WI38 (cell line): ENCODE measurements at regions not wholly inside any gene's neighbourhood (a gene's known extent, or its start where the extent isn't known, plus 50 kb on each side); places are given as distances from the start of the nearest gene placed in this dataset.

Source experiments
- H3K4me3 ChIP-seq: 2 replicates; pipeline ENCODE4 v1.5.1; 2011; ENCODE audit warnings: low read depth, mild to moderate bottlenecking, control low read depth, low read length
- TF ChIP-seq, protein P1 (sequence below): IDR thresholded peaks from 2 replicates; pipeline ENCODE4 v1.5.1; 2012; ENCODE audit warnings: low read depth, mild to moderate bottlenecking, control low read depth, low read length

DNA sequence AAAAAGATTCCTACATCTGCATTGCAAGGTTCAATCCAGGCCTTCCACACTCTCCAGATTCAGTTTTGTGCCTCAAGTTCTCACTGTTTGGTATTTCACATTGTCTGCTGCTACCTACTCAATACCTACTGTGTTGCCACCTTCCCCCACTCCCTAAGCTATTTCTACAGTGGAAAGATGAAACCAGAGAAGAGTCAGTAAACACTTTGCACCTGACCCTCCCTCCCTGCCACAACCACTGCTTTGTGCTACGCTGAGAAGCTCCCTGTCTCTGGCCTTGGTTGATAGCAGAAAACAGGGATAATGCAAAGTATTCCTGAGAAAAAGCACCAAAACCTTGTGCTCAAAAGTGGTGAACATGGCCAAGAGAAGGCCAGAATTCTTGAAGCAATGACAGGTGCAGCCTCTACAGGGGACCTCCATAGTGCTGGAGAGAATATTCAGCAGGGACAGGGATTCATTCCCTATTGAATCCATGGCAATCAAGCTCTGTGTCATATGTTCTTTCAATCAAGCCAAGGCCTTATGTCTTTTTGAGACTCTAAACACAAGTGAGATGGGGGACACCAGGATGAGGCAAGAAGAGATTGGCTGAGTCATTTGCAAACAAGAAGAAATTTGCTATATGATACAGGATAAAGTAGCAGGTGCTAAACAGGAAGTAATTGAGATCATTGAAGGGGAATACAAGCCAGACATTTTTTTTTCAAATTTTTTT is 83.5 kb upstream of the LIPC start:
- H3K4me3 ChIP-seq: no peak overlapping the region
- TF ChIP-seq, protein P1, sequence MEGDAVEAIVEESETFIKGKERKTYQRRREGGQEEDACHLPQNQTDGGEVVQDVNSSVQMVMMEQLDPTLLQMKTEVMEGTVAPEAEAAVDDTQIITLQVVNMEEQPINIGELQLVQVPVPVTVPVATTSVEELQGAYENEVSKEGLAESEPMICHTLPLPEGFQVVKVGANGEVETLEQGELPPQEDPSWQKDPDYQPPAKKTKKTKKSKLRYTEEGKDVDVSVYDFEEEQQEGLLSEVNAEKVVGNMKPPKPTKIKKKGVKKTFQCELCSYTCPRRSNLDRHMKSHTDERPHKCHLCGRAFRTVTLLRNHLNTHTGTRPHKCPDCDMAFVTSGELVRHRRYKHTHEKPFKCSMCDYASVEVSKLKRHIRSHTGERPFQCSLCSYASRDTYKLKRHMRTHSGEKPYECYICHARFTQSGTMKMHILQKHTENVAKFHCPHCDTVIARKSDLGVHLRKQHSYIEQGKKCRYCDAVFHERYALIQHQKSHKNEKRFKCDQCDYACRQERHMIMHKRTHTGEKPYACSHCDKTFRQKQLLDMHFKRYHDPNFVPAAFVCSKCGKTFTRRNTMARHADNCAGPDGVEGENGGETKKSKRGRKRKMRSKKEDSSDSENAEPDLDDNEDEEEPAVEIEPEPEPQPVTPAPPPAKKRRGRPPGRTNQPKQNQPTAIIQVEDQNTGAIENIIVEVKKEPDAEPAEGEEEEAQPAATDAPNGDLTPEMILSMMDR: no peak

DNA sequence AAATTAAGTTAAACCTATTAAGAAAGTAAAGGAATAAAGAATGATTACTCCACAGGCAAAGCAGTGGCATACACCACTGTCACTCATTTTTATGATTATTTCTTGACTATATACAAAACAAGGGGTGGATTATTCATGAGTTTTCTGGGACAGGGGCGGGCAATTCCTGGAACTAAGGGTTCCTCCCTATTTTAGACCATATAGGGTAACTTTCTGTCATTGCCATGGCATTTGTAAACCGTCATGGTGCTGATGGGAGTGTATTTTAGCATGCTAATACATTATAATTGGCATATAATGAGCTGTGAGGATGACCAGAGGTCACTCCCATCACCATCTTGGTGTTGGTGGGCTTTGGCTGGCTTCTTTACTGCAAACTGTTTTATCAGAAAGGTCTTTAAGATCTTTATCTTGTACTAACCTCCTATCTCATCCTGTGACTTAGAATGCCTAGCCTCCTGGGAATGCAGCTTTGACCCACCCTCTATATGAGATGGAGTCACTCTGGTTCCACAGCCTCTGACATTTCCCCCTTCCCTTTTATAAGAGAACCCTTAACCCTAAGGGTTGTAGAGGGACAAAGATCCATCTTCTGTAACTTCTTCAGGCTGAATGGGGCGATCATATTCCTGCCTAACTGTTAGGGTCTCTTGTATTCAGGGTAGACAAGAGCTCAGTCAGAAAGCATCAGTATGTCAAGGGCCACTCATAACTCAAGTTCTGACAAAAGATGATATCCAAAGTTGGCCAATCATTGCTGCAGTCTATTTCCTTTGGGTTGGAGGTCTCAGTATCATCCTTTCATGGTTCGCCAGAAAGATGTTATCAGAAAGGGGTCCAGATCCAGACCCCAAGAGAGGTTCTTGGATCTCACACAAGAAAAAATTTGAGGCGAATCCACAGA is 79.5 kb upstream of the LIPC start:
- H3K4me3 ChIP-seq: no peak overlapping the region
- TF ChIP-seq, protein P1: no peak

DNA sequence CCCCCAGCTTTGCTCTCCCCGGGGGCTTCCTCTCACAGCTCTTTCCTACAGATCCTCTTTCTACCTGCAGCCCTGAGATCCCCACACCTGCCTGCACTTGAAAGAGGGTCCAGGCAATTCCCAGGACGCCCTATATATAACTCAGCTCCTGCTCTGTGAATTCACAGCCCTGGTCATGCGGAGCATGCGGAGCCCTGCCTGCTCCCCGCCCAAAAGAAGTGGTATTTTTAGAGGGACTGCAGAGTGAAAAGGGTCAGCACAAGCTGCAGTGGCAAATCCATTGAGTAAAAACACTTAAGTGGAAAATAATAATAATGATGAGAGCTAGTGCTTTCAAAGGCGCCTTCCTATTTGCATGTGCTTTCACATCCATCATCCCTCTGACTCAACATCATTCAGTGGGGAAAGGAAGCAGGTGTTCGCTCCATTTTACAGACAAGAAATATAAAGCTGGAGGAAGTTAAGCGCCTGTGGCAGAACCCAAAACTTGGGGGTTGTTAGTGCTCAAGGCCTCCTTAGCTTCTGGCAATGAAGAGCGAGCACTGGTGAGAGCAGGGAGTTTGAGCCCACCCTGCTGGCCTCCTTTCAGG is 76.3 kb upstream of the LIPC start:
- no peak overlapping the region for H3K4me3 ChIP-seq

DNA sequence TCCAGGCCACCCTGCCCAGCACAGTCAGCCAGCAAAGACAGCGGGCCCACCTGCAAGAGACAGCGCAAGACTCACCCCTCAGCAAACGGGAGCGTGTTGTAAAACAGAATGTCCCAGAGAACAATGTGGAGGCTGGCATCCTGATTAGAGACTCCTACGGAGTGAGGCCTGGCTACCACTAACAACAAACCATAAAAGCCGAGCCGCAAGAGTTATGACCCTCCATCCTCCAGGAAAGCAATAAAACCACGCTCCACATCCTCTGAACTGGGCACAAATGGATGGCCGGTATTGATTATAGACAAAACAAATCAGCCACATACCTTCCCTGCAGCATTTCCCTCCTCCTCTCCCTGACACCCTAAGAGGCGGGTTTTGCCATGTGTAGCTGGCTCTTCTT is 75.8 kb upstream of the LIPC start:
- H3K4me3 ChIP-seq: no peak overlapping the region
- TF ChIP-seq, protein P1: no peak

More for the DNA sequence above, 76.3 kb upstream of the LIPC start:
- TF ChIP-seq, protein P1: no peak

DNA sequence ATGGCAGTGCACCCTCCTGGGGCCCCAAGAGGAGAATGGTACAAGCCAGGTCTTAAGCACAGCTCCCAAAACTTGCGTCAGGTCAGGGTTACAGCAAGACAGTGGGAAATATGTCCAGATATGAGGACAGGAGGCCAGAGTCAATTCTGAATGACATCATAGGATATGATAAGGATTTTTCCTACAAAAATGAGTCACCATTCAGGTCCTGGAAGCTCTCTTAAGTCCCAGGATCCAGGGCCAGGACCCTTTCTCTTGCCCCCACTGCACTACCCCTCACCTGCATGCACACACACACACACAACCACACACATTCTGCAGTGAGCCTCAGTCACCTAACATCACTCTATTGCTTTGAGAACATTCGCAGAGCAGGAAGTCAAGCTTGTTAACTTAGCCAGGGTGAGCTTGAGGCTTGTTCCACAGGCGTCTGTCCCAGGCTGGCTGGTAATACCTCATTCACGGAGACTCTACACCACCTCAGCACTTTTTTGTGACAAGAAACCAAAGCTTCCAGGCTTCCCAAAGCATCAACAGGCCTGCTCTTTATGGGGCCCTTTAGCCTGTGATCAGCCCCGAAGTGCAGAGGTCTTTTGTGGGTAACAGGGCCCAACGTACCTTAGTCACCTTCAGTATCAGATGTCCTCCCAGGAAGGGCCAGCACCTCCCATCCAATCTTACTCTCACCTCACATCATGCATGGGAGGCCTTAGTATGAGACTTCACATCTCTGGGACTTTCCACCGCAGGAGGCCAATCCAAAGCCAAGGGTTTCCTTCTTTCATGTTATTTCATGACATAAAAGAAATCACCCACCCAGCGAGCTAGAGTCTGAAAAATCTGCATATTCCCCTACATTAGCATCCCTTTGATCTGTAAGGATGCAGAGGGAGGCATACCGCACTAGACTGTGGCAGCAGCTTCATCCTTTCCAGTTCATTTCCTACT is 74.0 kb upstream of the LIPC start:
- TF ChIP-seq, protein P1: no peak

DNA sequence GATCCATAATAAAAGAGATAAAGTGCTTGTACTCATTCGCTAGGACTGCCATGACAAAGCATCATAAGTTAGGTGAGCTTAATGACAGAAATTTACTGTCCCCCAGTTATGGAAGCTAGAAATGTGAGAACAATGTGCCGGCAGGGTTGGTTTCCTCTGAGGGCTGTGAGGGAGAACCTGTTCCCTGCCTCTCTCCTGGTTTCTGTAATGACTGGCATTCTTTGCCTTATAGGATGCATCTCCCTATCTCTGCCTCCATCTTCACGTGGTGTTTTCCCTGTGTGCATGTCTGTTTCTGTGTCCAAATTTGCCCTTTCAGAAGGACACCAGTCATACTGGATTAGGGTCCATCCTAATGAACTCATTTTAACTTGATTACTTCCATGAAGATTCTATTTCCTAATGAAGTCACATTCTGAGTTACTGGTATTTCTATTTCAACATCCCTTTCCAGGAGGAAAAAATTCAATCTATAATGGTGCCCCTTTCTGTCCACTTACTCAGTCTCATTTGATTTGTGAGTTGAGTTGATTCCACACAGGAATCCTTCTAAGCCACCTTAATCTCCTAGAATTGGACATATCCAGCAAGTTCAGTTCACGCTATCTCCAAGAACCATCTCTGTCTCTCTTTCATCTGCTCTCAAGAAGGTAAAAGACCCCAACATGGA is 71.2 kb upstream of the LIPC start:
- no peak overlapping the region for H3K4me3 ChIP-seq
- TF ChIP-seq, protein P1: no peak

More for the DNA sequence above, 74.0 kb upstream of the LIPC start:
- no peak overlapping the region for H3K4me3 ChIP-seq
